ENCODE measurements at regions not wholly inside any gene's neighbourhood (a gene's known extent, or its start where the extent isn't known, plus 50 kb on each side); places are given as distances from the start of the nearest gene placed in this dataset.

DNA sequence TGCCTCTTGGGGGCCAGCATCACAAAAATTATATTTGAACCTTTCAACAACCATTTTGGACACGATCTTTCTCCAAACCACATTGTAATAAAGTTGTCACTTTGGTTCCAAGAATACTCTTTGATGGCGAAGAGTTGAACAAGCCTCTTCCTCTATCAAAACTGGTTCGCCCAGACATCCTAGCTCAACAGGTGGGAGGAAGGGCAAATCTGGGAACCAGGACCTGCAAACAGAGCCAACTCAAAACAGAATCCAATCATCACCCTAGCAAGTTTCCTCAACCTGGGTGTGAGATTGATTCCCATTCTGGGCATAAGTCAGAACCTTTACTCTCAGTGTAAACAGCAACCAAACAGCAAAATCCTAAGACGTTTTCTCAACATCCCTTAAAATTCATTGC lies 141.2 kb upstream of the RREB1 start:
- no peak for TF ChIP-seq KLF16 (tag by site-specific recombination; IDR thresholded peaks at IDR 0.05)
- TF ChIP-seq, protein P1, sequence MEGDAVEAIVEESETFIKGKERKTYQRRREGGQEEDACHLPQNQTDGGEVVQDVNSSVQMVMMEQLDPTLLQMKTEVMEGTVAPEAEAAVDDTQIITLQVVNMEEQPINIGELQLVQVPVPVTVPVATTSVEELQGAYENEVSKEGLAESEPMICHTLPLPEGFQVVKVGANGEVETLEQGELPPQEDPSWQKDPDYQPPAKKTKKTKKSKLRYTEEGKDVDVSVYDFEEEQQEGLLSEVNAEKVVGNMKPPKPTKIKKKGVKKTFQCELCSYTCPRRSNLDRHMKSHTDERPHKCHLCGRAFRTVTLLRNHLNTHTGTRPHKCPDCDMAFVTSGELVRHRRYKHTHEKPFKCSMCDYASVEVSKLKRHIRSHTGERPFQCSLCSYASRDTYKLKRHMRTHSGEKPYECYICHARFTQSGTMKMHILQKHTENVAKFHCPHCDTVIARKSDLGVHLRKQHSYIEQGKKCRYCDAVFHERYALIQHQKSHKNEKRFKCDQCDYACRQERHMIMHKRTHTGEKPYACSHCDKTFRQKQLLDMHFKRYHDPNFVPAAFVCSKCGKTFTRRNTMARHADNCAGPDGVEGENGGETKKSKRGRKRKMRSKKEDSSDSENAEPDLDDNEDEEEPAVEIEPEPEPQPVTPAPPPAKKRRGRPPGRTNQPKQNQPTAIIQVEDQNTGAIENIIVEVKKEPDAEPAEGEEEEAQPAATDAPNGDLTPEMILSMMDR (tag by site-specific recombination; IDR thresholded peaks at IDR 0.05), result no peak
- TF ChIP-seq, protein P2, sequence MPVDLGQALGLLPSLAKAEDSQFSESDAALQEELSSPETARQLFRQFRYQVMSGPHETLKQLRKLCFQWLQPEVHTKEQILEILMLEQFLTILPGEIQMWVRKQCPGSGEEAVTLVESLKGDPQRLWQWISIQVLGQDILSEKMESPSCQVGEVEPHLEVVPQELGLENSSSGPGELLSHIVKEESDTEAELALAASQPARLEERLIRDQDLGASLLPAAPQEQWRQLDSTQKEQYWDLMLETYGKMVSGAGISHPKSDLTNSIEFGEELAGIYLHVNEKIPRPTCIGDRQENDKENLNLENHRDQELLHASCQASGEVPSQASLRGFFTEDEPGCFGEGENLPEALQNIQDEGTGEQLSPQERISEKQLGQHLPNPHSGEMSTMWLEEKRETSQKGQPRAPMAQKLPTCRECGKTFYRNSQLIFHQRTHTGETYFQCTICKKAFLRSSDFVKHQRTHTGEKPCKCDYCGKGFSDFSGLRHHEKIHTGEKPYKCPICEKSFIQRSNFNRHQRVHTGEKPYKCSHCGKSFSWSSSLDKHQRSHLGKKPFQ (tag by site-specific recombination; IDR thresholded peaks at IDR 0.05), result no peak
- TF ChIP-seq SCRT1 (tag by site-specific recombination; IDR thresholded peaks at IDR 0.05; ENCODE audit: borderline replicate concordance), result no peak
- TF ChIP-seq BCL11A (tag by site-specific recombination; IDR thresholded peaks at IDR 0.05; ENCODE audit: low read depth), result no peak
- TF ChIP-seq ZNF274 (IDR thresholded peaks at IDR 0.05; ENCODE audit: low read length), result no peak
- TF ChIP-seq ZNF274 (tag by site-specific recombination; IDR thresholded peaks at IDR 0.05; ENCODE audit: borderline replicate concordance), result no peak
- no peak for TF ChIP-seq ZFP3 (tag by site-specific recombination; IDR thresholded peaks at IDR 0.05; ENCODE audit: low read depth)
- TF ChIP-seq ZNF423 (tag by site-specific recombination; IDR thresholded peaks at IDR 0.05), result no peak
- TF ChIP-seq ZNF16 (tag by site-specific recombination; IDR thresholded peaks at IDR 0.05; ENCODE audit: low read depth), result no peak
- TF ChIP-seq RBAK (tag by site-specific recombination; IDR thresholded peaks at IDR 0.05), result no peak
- TF ChIP-seq ZNF350 (tag by site-specific recombination; IDR thresholded peaks at IDR 0.05), result no peak
- no peak for TF ChIP-seq ZNF670 (tag by site-specific recombination; IDR thresholded peaks at IDR 0.05; ENCODE audit: low read depth)
- TF ChIP-seq, protein P3, sequence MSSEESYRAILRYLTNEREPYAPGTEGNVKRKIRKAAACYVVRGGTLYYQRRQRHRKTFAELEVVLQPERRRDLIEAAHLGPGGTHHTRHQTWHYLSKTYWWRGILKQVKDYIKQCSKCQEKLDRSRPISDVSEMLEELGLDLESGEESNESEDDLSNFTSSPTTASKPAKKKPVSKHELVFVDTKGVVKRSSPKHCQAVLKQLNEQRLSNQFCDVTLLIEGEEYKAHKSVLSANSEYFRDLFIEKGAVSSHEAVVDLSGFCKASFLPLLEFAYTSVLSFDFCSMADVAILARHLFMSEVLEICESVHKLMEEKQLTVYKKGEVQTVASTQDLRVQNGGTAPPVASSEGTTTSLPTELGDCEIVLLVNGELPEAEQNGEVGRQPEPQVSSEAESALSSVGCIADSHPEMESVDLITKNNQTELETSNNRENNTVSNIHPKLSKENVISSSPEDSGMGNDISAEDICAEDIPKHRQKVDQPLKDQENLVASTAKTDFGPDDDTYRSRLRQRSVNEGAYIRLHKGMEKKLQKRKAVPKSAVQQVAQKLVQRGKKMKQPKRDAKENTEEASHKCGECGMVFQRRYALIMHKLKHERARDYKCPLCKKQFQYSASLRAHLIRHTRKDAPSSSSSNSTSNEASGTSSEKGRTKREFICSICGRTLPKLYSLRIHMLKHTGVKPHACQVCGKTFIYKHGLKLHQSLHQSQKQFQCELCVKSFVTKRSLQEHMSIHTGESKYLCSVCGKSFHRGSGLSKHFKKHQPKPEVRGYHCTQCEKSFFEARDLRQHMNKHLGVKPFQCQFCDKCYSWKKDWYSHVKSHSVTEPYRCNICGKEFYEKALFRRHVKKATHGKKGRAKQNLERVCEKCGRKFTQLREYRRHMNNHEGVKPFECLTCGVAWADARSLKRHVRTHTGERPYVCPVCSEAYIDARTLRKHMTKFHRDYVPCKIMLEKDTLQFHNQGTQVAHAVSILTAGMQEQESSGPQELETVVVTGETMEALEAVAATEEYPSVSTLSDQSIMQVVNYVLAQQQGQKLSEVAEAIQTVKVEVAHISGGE (tag by site-specific recombination; conservative IDR thresholded peaks at IDR 0.05; ENCODE audit: low read depth), result no peak

Measured in HEK293 (cell line).